Astrocyte (in vitro differentiated cells and primary cell): ENCODE measurements at regions not wholly inside any gene's neighbourhood (a gene's known extent, or its start where the extent isn't known, plus 50 kb on each side); places are given as distances from the start of the nearest gene placed in this dataset.
"Not testable (repeated sequence)": the region's sequence is repeated elsewhere in the genome, so short reads cannot be mapped to it uniquely, and the experiment has no call there.

Experiments used
- CTCF ChIP-seq: IDR thresholded peaks from 2 replicates; pipeline ENCODE4 v1.5.1; 2011; ENCODE audit warnings: low read depth, mild to moderate bottlenecking, inconsistent platforms, low read length, moderate library complexity; ENCODE audit not compliant: insufficient read depth
- EZH2 ChIP-seq: IDR thresholded peaks from 2 replicates; pipeline ENCODE4 v1.6.1; 2012; ENCODE audit warnings: mild to moderate bottlenecking, low read length, inconsistent platforms; ENCODE audit not compliant: insufficient read depth

- not testable (repeated sequence) for TF ChIP-seq CTCF, EZH2
These were observed 55.4 kb upstream of the EVL start for GRCh38 chr14:100009802-100010201.
